Spleen (tissue), 11 donors: ENCODE measurements at regions not wholly inside any gene's neighbourhood (a gene's known extent, or its start where the extent isn't known, plus 50 kb on each side); places are given as distances from the start of the nearest gene placed in this dataset.
"Not testable (repeated sequence)": the region's sequence is repeated elsewhere in the genome, so short reads cannot be mapped to it uniquely, and the experiment has no call there.

Source experiments
- DNase-seq: peaks from one replicate; pipeline ENCODE4 v3.0.0-alpha.2; 2020
- H3K27ac ChIP-seq, 8 donors: fragments of 200-600 bp; sonication (generic) in 7 of 8; 1 replicate in 4 of 8; 2 replicates in 4 of 8; pipeline versions ENCODE4 v1.5.0 to v1.8.0; 2016 to 2021; ENCODE audit warnings: inconsistent platforms in 4 of 8, mild to moderate bottlenecking in 4 of 8, moderate library complexity in 1 of 8
- H3K27me3 ChIP-seq, 7 donors: fragments of 200-600 bp; sonication (generic) in 6 of 7; replicated peaks in 1 of 7; 1 replicate in 4 of 7; 2 replicates in 3 of 7; pipeline versions ENCODE4 v1.5.0 to v1.8.0; 2016 to 2021; ENCODE audit warnings: inconsistent platforms in 3 of 7, mild to moderate bottlenecking in 1 of 7
- H3K36me3 ChIP-seq, 6 donors: fragments of 200-600 bp; sonication (generic) in 5 of 6; 1 replicate in 4 of 6; 2 replicates in 2 of 6; pipeline versions ENCODE4 v1.5.0 to v1.8.0; 2016 to 2021; ENCODE audit warnings: inconsistent platforms in 2 of 6
- H3K4me1 ChIP-seq, 6 donors: fragments of 200-600 bp; sonication (generic) in 5 of 6; 1 replicate in 3 of 6; 2 replicates in 3 of 6; pipeline versions ENCODE4 v1.5.0 to v1.8.0; 2016 to 2021; ENCODE audit warnings: inconsistent platforms in 3 of 6
- H3K4me3 ChIP-seq, 8 donors: fragments of 200-600 bp; sonication (generic) in 7 of 8; 1 replicate in 4 of 8; 2 replicates in 4 of 8; pipeline versions ENCODE4 v1.5.0 to v1.8.0; 2016 to 2021; ENCODE audit warnings: inconsistent platforms in 4 of 8, mild to moderate bottlenecking in 4 of 8, moderate library complexity in 2 of 8
- H3K9me3 ChIP-seq, 8 donors: fragments of 200-600 bp; sonication (generic) in 7 of 8; 1 replicate in 4 of 8; 2 replicates in 4 of 8; pipeline versions ENCODE4 v1.5.0 to v1.8.0; 2016 to 2021; ENCODE audit warnings: inconsistent platforms in 4 of 8
- POLR2A ChIP-seq, 3 donors: fragments of 450-650 bp; IDR thresholded peaks; one replicate each; pipeline ENCODE4 v1.5.1; 2017; ENCODE audit warnings: antibody characterized with exemption in 3 of 3, mild to moderate bottlenecking in 1 of 3
- POLR2AphosphoS5 ChIP-seq, 3 donors: sonication (generic); formaldehyde crosslinking; IDR thresholded peaks; one replicate each; pipeline ENCODE4 v1.5.1; 2017; ENCODE audit warnings: antibody characterized with exemption in 3 of 3
- WGBS, 5 donors: extraction: QIAGEN DNeasy Blood & Tissue Kit in 3 of 5; methylation state at CpG; one replicate each; pipeline versions ENCODE4 v1.1.5 to v1.1.7; 2013 to 2018; 5-methylcytosine and 5-hydroxymethylcytosine counted together
- intact Hi-C: fragments of 100-400 bp; cut with DNase I; formaldehyde crosslinking; loops from one replicate; pipeline ENCODE4 v1.15.0; 2023; ENCODE audit warnings: low total_unique reads
- TF ChIP-seq, protein P1 (sequence below), 11 experiments: fragments of 200-600 bp in 7 of 11; fragments of 450-650 bp in 4 of 11; sonication (generic) in 4 of 11; IDR thresholded peaks in 8 of 11; conservative IDR thresholded peaks in 3 of 11; 1 replicate in 7 of 11; 2 replicates in 4 of 11; pipeline versions ENCODE4 v1.4.0 to v1.8.0; 2016 to 2021; ENCODE audit warnings: antibody characterized with exemption in 11 of 11, inconsistent platforms in 4 of 11, mild to moderate bottlenecking in 1 of 11
- donor health status: healthy with polysubstance abuse.
- donor health status: DM: no; HTN: no; CAD: no; lungs with moderate emphysema.
- donor health status: DM: no; HTN: no; CAD: no.
- donor health status: Bipolar disorder and iron deficiency.
- donor health status: healthy.
- donor health status: DM: no; HTN: no; CAD: no.
- donor health status: DM: yes; HTN: yes; CAD: no.

DNA sequence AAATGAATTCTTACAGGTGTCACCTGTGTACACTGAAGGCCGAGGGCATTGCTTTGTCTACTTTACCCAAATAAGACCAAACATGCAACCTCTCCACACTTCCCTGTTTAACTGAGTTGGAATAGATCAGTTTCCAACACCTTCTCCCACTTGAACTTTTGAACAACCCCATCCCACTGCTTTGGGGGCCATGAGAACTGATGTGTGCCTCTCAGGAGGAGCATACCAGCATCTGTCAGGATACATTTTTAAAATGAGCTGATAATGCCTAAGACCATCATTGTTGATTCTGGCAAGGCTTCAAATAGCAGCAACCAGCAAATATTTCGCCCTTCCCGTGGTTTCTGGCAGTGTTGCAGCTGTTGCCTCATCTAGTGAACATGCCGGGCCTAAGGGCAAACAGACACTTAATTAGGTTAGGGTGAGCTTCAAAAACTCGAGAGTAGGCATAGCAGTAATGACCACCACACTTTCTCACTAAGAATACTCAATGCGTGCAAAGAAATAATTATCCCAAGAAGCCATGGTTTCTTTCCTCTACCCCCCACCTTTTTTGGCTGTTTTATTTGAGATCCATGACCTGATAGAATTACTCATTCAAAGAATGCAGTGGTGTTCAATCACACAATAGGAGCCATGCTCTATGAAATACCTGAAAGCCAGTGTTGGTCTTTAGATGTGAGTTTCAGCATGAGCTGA, 63.7 kb downstream of the MAP10 start:
- no peak for DNase-seq
- Histone ChIP-seq H3K9me3 (no peaks in the 10 kb centered on the region), H3K36me3 (no peaks in the 10 kb centered on the region), H3K4me3 (no peak overlapping the region), H3K27ac (no peak overlapping the region), H3K4me1 (no peaks in the 10 kb centered on the region), H3K27me3 (no peaks in the 10 kb centered on the region)
- intact Hi-C loops = no loop called here
- 40 to 73% (median 61%) methylated on average over 6 of the region's 6 CpGs for WGBS, 5 donors
- peak in 1 of 3 donors; percentile 40 for TF ChIP-seq POLR2AphosphoS5 (IDR thresholded peaks at IDR 0.05)
- TF ChIP-seq, protein P1, sequence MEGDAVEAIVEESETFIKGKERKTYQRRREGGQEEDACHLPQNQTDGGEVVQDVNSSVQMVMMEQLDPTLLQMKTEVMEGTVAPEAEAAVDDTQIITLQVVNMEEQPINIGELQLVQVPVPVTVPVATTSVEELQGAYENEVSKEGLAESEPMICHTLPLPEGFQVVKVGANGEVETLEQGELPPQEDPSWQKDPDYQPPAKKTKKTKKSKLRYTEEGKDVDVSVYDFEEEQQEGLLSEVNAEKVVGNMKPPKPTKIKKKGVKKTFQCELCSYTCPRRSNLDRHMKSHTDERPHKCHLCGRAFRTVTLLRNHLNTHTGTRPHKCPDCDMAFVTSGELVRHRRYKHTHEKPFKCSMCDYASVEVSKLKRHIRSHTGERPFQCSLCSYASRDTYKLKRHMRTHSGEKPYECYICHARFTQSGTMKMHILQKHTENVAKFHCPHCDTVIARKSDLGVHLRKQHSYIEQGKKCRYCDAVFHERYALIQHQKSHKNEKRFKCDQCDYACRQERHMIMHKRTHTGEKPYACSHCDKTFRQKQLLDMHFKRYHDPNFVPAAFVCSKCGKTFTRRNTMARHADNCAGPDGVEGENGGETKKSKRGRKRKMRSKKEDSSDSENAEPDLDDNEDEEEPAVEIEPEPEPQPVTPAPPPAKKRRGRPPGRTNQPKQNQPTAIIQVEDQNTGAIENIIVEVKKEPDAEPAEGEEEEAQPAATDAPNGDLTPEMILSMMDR (IDR thresholded peaks at IDR 0.05 in 8 of 11, conservative IDR thresholded peaks at IDR 0.05 in 3 of 11) = no peak

DNA sequence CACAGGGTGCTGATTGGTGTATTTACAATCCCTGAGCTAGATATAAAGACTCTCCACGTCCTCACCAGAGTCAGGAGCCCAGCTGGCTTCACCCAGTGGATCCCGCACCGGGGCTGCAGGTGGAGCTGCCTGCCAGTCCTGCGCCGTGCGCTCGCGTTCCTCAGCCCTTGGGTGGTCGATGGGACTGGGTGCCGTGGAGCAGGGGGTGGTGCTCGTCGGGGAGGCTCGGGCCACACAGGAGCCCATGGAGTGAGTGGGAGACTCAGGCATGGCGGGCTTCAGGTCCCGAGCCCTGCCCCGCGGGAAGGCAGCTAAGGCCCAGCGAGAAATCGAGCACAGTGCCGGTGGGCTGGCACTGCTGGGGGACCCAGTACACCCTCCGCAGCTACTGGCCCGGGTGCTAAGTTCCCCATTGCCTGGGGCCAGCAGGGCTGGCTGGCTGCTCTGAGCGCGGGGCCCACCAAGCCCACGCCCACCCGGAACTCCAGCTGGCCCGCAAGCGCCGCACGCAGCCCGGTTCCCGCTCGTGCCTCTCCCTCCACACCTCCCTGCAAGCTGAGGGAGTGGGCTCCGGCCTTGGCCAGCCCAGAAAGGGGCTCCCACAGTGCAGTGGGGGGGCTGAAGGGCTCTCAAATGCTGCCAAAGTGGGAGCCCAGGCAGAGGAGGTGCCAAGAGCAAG, 66.2 kb downstream of the MAP10 start:
- H3K9me3 ChIP-seq, intact Hi-C loops, H3K4me3 ChIP-seq, H3K27ac ChIP-seq, H3K36me3 ChIP-seq, H3K27me3 ChIP-seq, H3K4me1 ChIP-seq, DNase-seq: not testable (repeated sequence)
- WGBS, 5 donors = 94 to 98% (median 96%) methylated on average over 10 to 34 of the region's 34 CpGs; no CpG with 5 or more reads in 1 of the 5 donors

DNA sequence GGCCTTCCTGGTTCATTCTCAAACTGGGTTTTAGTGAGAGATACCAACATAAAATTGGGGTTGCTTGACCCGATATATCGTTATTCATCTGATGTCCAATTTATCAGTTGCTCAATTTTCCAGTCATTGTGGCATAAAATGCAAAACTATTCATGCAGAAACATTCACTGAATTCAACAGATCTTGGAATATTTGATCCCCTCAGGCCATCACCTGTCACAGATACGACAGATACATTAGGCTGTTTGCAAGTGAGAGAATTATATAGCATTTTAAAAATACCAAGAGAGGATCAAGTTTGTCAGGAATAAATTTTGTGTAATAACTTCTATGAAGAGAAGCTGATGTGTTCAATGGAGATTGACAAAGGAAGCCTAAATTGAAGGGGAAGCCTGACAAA, 67.1 kb downstream of the MAP10 start:
- Histone ChIP-seq H3K4me1 (no peaks in the 10 kb centered on the region), H3K27ac (no peak overlapping the region), H3K27me3 (no peaks in the 10 kb centered on the region), H3K4me3 (no peak overlapping the region), H3K36me3 (no peaks in the 10 kb centered on the region), H3K9me3 (no peaks in the 10 kb centered on the region)
- TF ChIP-seq POLR2A (IDR thresholded peaks at IDR 0.05) = no peak
- TF ChIP-seq POLR2AphosphoS5 (IDR thresholded peaks at IDR 0.05) = no peak
- TF ChIP-seq, protein P1 (IDR thresholded peaks at IDR 0.05 in 8 of 11, conservative IDR thresholded peaks at IDR 0.05 in 3 of 11) = no peak
- no peak for DNase-seq
- intact Hi-C loops = no loop called here
- 91 to 98% (median 94%) methylated on average over 3 of the region's 3 CpGs for WGBS, 5 donors

DNA sequence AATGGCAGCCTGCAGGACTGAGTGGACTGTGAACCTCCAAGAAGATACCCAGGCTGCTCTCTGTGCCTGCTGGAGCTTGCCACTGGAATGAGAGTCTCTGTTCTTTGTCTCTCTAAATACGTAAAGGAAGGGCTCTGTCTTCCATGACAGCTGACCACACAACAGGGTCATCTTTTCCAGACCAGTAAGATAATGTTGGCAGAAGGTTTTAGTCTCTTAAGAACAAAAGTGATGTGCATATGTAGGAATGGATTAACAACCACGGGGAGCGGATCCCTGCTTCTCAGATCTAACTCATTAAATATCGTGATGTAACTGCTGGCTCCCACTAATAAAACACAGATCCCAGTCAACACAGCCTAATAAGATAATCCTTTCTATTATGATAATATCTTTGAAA, 67.5 kb downstream of the MAP10 start:
- WGBS, 5 donors = 85 to 96% (median 93%) methylated on average over 4 of the region's 4 CpGs
- H3K4me1 ChIP-seq = no peaks in the 10 kb centered on the region
- no peaks in the 10 kb centered on the region for H3K9me3 ChIP-seq
- H3K4me3 ChIP-seq = no peak overlapping the region
- H3K27me3 ChIP-seq = no peaks in the 10 kb centered on the region
- H3K36me3 ChIP-seq = no peaks in the 10 kb centered on the region
- intact Hi-C loops = no loop called here
- no peak for DNase-seq
- no peak overlapping the region for H3K27ac ChIP-seq
- TF ChIP-seq POLR2AphosphoS5 (IDR thresholded peaks at IDR 0.05) = no peak
- TF ChIP-seq POLR2A (IDR thresholded peaks at IDR 0.05) = no peak
- TF ChIP-seq, protein P1 (IDR thresholded peaks at IDR 0.05 in 8 of 11, conservative IDR thresholded peaks at IDR 0.05 in 3 of 11) = no peak
